ENCODE measurements at regions not wholly inside any gene's neighbourhood (a gene's known extent, or its start where the extent isn't known, plus 50 kb on each side); places are given as distances from the start of the nearest gene placed in this dataset.

- TF ChIP-seq CTCF (IDR thresholded peaks at IDR 0.05 in 4 of 5, conservative IDR thresholded peaks at IDR 0.05 in 1 of 5), result no peak
- TF ChIP-seq POLR2A (IDR thresholded peaks at IDR 0.05), result no peak
Observed at GRCh38 chr13:112639521-112639920, 50.3 kb upstream of the ATP11A start.
